SKM-1 treated with dmso at 0.1 percent for 144 hours (cell line): ENCODE measurements at regions not wholly inside any gene's neighbourhood (a gene's known extent, or its start where the extent isn't known, plus 50 kb on each side); places are given as distances from the start of the nearest gene placed in this dataset.
"Not testable (repeated sequence)": the region's sequence is repeated elsewhere in the genome, so short reads cannot be mapped to it uniquely, and the experiment has no call there.

Experiments
- DNase-seq: peaks from one replicate; lab custom pipeline; 2025; ENCODE audit not compliant: unreplicated experiment; lab: John Stamatoyannopoulos, UW

- no peak for DNase-seq
These were observed 150.0 kb downstream of the SHANK2 start for GRCh38 chr11:71102251-71102995.

GRCh38 chr11:71101606-71102005, 150.8 kb downstream of the SHANK2 start:
- DNase-seq = no peak

- no peak for DNase-seq
These were observed 151.3 kb downstream of the SHANK2 start for GRCh38 chr11:71101046-71101445.

- no peak for DNase-seq
These were observed 153.6 kb downstream of the SHANK2 start for GRCh38 chr11:71098776-71099175.

- DNase-seq = no peak
These were observed 154.7 kb downstream of the SHANK2 start for GRCh38 chr11:71097506-71098240.

GRCh38 chr11:71096751-71097388, 155.5 kb downstream of the SHANK2 start:
- no peak for DNase-seq

- no peak for DNase-seq
These were observed 157.0 kb downstream of the SHANK2 start for GRCh38 chr11:71095294-71095850.

- DNase-seq = no peak
These were observed 157.9 kb downstream of the SHANK2 start for GRCh38 chr11:71094296-71095077.

GRCh38 chr11:71093783-71094182, 158.6 kb downstream of the SHANK2 start:
- no peak for DNase-seq

GRCh38 chr11:71091506-71092265, 160.7 kb downstream of the SHANK2 start:
- DNase-seq = no peak

GRCh38 chr11:71089571-71089970, 162.8 kb downstream of the SHANK2 start:
- DNase-seq = no peak

GRCh38 chr11:71088314-71089215, 163.8 kb downstream of the SHANK2 start:
- not testable (repeated sequence) for DNase-seq

- no peak for DNase-seq
These were observed 165.6 kb downstream of the SHANK2 start for GRCh38 chr11:71086687-71087258.

GRCh38 chr11:71084306-71085012, 167.9 kb downstream of the SHANK2 start:
- DNase-seq = no peak

GRCh38 chr11:71083105-71083504, 169.3 kb downstream of the SHANK2 start:
- DNase-seq = no peak

GRCh38 chr11:71082454-71082853, 169.9 kb downstream of the SHANK2 start:
- DNase-seq = no peak

GRCh38 chr11:71081704-71082230, 170.6 kb downstream of the SHANK2 start:
- no peak for DNase-seq
